Stimulated activated CD4-positive, alpha-beta T cell treated with anti-CD3 and anti-CD28 coated beads, Interleukin-2, amount 100 ng/mL, for 24 hours (primary cell): ENCODE measurements at regions not wholly inside any gene's neighbourhood (a gene's known extent, or its start where the extent isn't known, plus 50 kb on each side); places are given as distances from the start of the nearest gene placed in this dataset.

Experiments
- DNase-seq, 2 donors: peaks; one replicate each; pipeline ENCODE4 v3.0.0-alpha.2; 2020

DNA sequence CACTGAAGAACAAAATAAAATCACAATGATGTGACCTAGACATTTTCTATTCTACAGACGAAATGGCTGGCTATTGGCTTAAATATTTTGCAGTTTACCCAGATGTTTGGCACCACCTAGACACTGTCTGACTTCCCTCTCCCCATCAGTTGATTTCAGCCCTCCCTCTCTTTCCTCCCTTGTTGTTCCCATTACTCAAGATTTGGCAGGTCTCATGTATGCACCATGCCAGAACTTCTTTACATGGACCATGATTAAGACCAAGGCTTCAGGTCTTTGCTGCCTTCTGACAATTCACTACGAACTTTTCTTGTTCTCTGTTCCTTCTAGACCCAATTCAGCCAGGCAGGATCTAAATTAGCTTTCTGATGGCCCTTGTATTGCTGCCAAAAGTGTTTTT lies 66.6 kb upstream of the GDNF start:
- DNase-seq = no peak

DNA sequence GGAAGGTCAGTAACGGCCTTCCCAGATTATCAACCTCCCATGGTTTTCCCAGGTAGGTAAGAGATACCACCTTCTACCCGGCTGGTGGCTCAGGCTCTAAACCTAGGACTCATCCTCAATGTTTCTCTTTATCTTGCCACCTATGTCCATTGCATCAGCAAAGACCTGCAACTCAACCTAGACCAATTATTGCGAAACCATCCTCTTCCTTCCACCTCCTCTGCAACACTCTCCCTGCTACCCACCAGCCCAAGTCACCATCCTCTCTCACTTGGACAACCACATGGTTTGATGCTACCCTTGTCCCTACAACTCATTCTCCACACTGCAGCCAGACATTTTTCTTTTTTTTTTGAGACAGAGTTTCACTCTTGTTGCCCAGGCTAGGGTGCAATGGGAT lies 65.4 kb upstream of the GDNF start:
- no peak for DNase-seq

DNA sequence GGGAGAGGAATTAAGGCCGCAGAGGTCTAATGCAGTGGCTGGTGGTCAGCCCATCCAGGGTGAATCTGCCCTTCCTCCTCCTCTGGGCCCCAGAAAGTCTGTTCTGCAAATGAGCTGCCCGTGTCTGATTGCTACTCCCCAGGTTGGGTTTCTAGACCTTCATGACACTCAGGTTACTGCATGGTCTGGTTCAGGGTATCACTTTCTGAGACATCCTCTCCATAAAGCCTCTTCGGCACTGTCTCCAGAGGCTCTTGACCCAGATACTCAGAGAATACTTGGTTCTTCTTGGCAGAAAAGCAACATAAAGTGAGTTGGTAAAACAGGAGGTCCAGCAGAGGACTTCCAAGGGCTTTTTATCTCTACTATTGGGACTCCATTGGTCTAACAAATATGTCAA lies 62.5 kb upstream of the GDNF start:
- no peak for DNase-seq

DNA sequence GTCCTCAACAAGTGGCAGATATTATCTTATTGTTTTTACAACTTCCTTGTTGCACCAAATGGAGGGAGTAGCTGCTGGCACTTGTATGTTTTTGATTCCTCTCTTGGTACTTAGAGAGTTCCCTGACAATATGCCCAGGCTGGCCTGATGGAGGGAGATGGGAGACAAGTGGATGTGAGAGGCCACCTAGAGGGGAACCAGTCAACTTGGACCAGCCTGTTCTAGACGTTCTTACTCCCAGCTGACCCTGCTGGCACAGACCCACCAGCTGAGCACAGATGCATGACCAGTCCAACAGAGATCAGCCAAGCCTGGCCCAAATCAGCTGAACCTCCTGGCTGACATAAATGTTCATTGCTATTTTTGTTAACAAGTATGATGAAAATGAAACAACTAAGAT lies 60.9 kb upstream of the GDNF start:
- no peak for DNase-seq

DNA sequence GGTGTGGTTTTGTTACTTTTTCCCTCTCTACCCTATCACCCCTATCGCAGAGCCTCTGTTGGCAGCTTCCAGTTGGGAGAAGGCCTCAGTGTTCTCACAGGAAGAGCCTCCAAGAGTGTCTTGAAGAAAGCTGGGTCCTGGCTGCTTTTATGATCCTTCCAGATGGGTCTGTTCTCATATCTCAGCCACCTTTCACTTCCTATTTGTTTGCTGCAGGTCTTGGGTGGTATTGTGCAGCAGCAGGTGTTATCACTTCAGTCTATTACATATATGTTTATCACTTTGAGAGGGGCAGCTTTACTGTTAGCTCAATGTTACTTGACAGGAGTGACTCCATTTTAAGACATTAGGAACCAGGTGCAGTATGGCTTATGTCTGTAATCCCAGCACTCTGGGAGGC lies 59.2 kb upstream of the GDNF start:
- DNase-seq = no peak

DNA sequence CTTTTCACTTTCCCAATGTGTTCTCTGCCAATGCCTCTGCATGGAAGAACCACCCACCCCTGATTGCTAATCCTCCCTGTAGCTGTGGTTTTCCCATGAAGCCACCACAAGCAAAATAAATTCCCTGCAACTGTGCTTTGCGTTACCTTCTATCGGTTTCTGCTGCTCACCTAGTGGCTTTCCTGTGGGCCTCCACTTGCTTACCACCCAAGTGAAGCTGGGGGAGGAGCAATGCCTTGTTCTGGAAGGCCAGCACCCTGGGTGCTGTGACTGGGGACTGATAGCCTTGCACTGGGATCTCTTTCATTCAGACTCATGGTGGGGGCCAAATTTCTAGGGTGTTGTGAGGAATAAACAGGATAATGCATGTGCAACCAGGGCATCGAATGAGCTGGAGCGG lies 56.3 kb upstream of the GDNF start:
- no peak for DNase-seq

DNA sequence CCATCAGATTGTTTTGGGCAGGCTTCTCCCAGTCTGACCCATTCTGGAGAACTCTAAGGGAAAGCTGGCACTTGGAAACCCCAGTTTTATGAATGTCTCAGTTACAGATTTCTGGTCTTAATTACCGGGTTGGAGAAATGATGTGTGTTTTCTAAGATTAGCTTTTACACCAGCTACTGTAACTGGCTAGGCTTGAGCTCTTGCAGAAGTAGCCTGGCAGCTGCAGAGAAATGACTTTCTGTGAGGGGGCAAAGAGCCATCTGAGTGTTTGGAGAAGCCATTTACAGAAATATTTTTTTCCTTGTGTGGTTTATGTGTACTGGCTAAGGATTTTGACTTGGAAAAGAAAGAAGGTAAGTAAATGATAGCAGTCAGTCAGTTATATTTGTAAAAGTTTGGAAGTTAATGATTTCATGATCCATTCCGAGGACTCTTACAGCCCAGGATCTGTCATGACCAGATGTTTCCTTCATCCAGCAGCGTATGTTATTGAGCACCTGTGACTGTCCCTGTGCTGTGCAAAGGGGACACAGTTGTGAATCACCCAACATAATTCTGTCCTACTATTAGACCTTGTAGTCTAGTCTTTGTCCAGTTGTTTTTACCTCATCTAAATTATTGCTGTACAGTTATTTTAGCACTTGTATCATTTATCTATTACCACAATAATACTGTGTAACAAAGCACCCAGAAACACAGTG lies 53.7 kb upstream of the GDNF start:
- no peak for DNase-seq

DNA sequence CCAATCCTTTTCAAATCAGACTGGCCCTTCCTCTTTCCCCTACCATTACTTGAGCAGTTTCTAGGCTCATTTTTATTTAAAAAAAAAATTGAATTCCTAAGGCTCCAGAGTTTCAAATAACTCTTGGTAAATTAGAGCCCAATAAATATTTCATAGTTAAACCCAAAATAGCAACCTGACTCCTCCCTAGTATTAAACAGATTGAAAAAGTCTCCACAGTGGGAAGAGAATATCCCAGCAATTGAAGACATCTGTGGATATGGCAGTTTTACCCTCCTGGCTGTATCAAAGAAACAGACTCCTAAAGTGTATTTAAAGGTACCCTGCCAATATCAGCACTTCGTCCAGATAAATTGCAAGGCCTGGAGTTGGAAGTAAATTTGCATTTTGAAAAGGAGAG lies 52.7 kb upstream of the GDNF start:
- no peak for DNase-seq

DNA sequence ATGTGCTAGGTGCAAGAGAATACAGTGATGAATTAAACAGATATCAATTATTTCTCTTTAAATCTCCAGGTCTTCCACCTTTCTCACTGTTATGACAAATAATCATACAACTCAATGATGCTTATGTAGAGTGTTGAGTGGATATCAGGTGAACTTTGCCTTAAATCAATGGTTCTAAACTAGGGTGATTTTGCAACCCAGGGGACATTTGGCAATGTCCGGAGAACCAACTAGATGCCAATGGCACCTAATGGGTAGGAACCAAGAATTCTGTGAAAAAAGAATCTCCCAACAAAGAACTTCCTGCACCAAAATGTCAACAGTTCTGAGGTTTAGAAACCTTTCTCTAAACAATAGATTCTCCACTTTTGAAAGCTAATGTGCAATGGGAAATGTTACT lies 52.0 kb upstream of the GDNF start:
- DNase-seq = no peak

DNA sequence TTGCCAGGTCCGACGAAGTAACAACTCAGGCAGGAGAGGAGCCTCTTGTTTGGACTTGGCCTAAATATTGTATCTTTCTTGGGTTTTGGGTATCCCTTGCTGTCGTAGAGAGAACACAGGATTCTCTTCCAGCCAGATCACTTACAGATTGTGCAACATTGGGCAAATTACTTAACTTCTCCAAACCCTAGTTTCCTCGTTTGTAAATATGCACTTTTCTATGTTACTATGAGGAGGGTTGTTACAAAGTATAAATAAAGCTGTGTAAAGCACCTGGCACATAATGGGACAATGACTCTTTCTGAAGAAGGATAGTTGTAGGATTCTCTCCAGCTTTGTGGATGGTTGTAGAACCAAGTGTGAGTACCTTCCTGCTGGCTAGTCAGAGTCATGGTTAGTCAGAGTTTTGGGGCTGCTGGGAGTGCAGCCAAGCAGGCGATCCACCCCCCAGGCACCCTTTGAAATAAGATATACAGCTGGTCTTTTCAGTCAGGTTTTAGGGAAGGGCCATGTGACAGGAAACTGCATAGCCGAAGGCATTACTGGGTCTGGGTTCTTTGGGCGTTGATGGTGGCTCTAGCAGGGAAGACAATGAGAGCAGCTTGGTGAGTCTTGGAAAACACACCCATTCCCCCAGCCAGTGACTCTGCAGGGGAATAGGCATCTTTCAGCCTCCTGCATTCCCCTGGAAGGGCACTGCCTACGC lies 49.9 kb upstream of the GDNF start:
- no peak for DNase-seq
